NCI-H2107 treated with DMSO at 0.1 percent for 48 hours (cell line): ENCODE measurements at regions not wholly inside any gene's neighbourhood (a gene's known extent, or its start where the extent isn't known, plus 50 kb on each side); places are given as distances from the start of the nearest gene placed in this dataset.
A peak's percentile ranks its signal among the peaks of the same experiment; 100 is the strongest.

Experiments used
- DNase-seq: peaks from one replicate; lab custom pipeline; 2025; ENCODE audit not compliant: unreplicated experiment; lab: John Stamatoyannopoulos, UW

- DNase-seq, result no peak
Observed at GRCh38 chr5:125152044-125152443, 405.6 kb upstream of the ZNF608 start.

- no peak for DNase-seq
Observed at GRCh38 chr5:125152461-125153189, 406.2 kb upstream of the ZNF608 start.

- DNase-seq, result no peak
Observed at GRCh38 chr5:125153231-125153630, 406.8 kb upstream of the ZNF608 start.

GRCh38 chr5:125154301-125155110 is 408.1 kb upstream of the ZNF608 start:
- no peak for DNase-seq

- no peak for DNase-seq
Observed at GRCh38 chr5:125160787-125161502, 414.5 kb upstream of the ZNF608 start.

- no peak for DNase-seq
Observed at GRCh38 chr5:125162714-125163113, 416.3 kb upstream of the ZNF608 start.

GRCh38 chr5:125169396-125169795 is 423.0 kb upstream of the ZNF608 start:
- no peak for DNase-seq

- DNase-seq, result no peak
Observed at GRCh38 chr5:125171641-125172040, 425.2 kb upstream of the ZNF608 start.

GRCh38 chr5:125175348-125176004 is 429.0 kb upstream of the ZNF608 start:
- DNase-seq, result no peak

- DNase-seq, result no peak
Observed at GRCh38 chr5:125176005-125176390, 429.6 kb upstream of the ZNF608 start.

- DNase-seq, result no peak
Observed at GRCh38 chr5:125177340-125177739, 430.9 kb upstream of the ZNF608 start.

- no peak for DNase-seq
Observed at GRCh38 chr5:125179612-125180011, 433.2 kb upstream of the ZNF608 start.

- no peak for DNase-seq
Observed at GRCh38 chr5:125180231-125180829, 433.9 kb upstream of the ZNF608 start.

GRCh38 chr5:125181159-125181558 is 434.7 kb upstream of the ZNF608 start:
- no peak for DNase-seq

- DNase-seq, result no peak
Observed at GRCh38 chr5:125181955-125182354, 435.5 kb upstream of the ZNF608 start.

GRCh38 chr5:125185740-125186139 is 439.3 kb upstream of the ZNF608 start:
- DNase-seq, result no peak

- DNase-seq, result no peak
Observed at GRCh38 chr5:125186911-125187375, 440.5 kb upstream of the ZNF608 start.

- no peak for DNase-seq
Observed at GRCh38 chr5:125189531-125189941, 443.1 kb upstream of the ZNF608 start.

- peak; percentile 46 for DNase-seq
Observed at GRCh38 chr5:125190232-125191087, 444.0 kb upstream of the ZNF608 start.

- DNase-seq, result no peak
Observed at GRCh38 chr5:125194883-125195282, 448.4 kb upstream of the ZNF608 start.
